SK-N-MC (cell line): ENCODE measurements at regions not wholly inside any gene's neighbourhood (a gene's known extent, or its start where the extent isn't known, plus 50 kb on each side); places are given as distances from the start of the nearest gene placed in this dataset.

ENCODE experiments used
- EZH2 ChIP-seq: fragments of 200-600 bp; sonication (generic); IDR thresholded peaks from one replicate; pipeline ENCODE4 v1.6.1; 2017; ENCODE audit warnings: antibody characterized with exemption
- POLR2AphosphoS5 ChIP-seq: IDR thresholded peaks from 2 replicates; pipeline ENCODE4 v1.6.1; 2012; ENCODE audit warnings: mild to moderate bottlenecking, low read depth, low read length, borderline replicate concordance

- no peak for TF ChIP-seq POLR2AphosphoS5
- TF ChIP-seq EZH2: no peak
Observed at GRCh38 chr12:18008642-18009041, 81.4 kb downstream of the RERGL start.
